Endothelial cell of umbilical vein (primary cell): ENCODE measurements at regions not wholly inside any gene's neighbourhood (a gene's known extent, or its start where the extent isn't known, plus 50 kb on each side); places are given as distances from the start of the nearest gene placed in this dataset.

Experiments
- BruUV-seq: library from RNA; stranded (reverse); fragments of 400-500 nt; replicated peaks from 2 replicates; lab custom pipeline; 2021; lab: Mats Ljungman, UMichigan
- CTCF ChIA-PET: fragments of 300-600, 350-600 bp; sonication (Branson Sonifier 250); formaldehyde crosslinking; loops from one replicate; lab custom pipeline; 2021; ENCODE audit warnings: antibody characterized with exemption, inconsistent platforms; lab: Charles Lee
- POLR2A ChIA-PET: fragments of 300-600, 350-600 bp; sonication (Branson Sonifier 250); formaldehyde crosslinking; loops from one replicate; lab custom pipeline; 2021; ENCODE audit warnings: antibody characterized with exemption, inconsistent platforms; lab: Charles Lee
- DNase-seq: peaks from one replicate; pipeline ENCODE4 v3.0.0-alpha.2; 2011; ENCODE audit warnings: low read depth, low spot score
- FAIRE-seq: peaks from 2 replicates; lab custom pipeline; 2011; peaks lifted over from hg19 to GRCh38; lab: Jason Lieb, UNC
- H2AFZ ChIP-seq: 2 replicates; pipeline ENCODE4 v1.6.0; 2012; ENCODE audit warnings: low read depth, low read length, control low read depth, inconsistent platforms
- H3K27ac ChIP-seq: 2 replicates; pipeline ENCODE4 v1.5.1; 2011; ENCODE audit warnings: low read depth, mild to moderate bottlenecking, control low read depth, low read length, moderate library complexity; ENCODE audit not compliant: insufficient read depth
- H3K27me3 ChIP-seq, 2 experiments: 2 replicates each; pipeline versions ENCODE4 v1.6.0 to v1.6.1; 2011; ENCODE audit warnings: low read length in 2 of 2, mixed read lengths in 1 of 2; ENCODE audit not compliant: control insufficient read depth in 2 of 2, insufficient read depth in 2 of 2
- H3K36me3 ChIP-seq, 2 experiments: 2 replicates in 1 of 2; 3 replicates in 1 of 2; pipeline ENCODE4 v1.5.1; 2011; ENCODE audit warnings: low read length in 2 of 2, mild to moderate bottlenecking in 1 of 2, moderate library complexity in 1 of 2; ENCODE audit not compliant: control insufficient read depth in 2 of 2, insufficient read depth in 2 of 2; ENCODE audit errors: extremely low read depth in 1 of 2
- H3K4me1 ChIP-seq: 3 replicates; pipeline ENCODE4 v1.5.1; 2011; ENCODE audit warnings: mild to moderate bottlenecking, low read length; ENCODE audit not compliant: control insufficient read depth, insufficient read depth; ENCODE audit errors: extremely low read depth
- H3K4me2 ChIP-seq: 2 replicates; pipeline ENCODE4 v1.6.1; 2011; ENCODE audit warnings: low read length, control low read depth, mixed read lengths; ENCODE audit not compliant: insufficient read depth
- H3K4me3 ChIP-seq, 3 experiments: fragments of 200-600 bp in 1 of 3; sonication (generic), shearing (Covaris generic) in 1 of 3; replicated peaks in 1 of 3; 2 replicates each; pipeline ENCODE4 v1.5.1; 2011 to 2016; ENCODE audit warnings: control low read depth in 3 of 3, low read length in 3 of 3, mild to moderate bottlenecking in 2 of 3, inconsistent platforms in 1 of 3, low read depth in 1 of 3, moderate library complexity in 1 of 3; ENCODE audit not compliant: insufficient read depth in 1 of 3
- H3K79me2 ChIP-seq: 2 replicates; pipeline ENCODE4 v1.6.0; 2012; ENCODE audit warnings: low read length, inconsistent platforms; ENCODE audit not compliant: control insufficient read depth, insufficient read depth
- H3K9ac ChIP-seq: replicated peaks from 2 replicates; pipeline ENCODE3; 2011; ENCODE audit warnings: low read length, control low read depth; ENCODE audit not compliant: insufficient read depth; ENCODE audit errors: extremely low read depth
- H3K9me1 ChIP-seq: replicated peaks from 3 replicates; pipeline ENCODE4 v1.6.0; 2011; ENCODE audit warnings: mild to moderate bottlenecking, low read length; ENCODE audit not compliant: control insufficient read depth, insufficient read depth; ENCODE audit errors: extremely low read depth
- H3K9me3 ChIP-seq: replicated peaks from 2 replicates; pipeline ENCODE4 v1.5.1; 2012; ENCODE audit warnings: low read length, inconsistent platforms; ENCODE audit not compliant: control insufficient read depth, insufficient read depth
- H4K20me1 ChIP-seq: replicated peaks from 2 replicates; pipeline ENCODE3; 2011; ENCODE audit warnings: mild to moderate bottlenecking, low read length; ENCODE audit not compliant: control insufficient read depth, insufficient read depth; ENCODE audit errors: extremely low read depth
- CTCF ChIP-seq, 2 donors: IDR thresholded peaks; 1 replicate in 1 of 2; 2 replicates in 1 of 2; pipeline ENCODE4 v1.5.1; 2011; ENCODE audit warnings: low read length in 2 of 2, mild to moderate bottlenecking in 2 of 2, moderate library complexity in 2 of 2, control low read depth in 1 of 2, inconsistent platforms in 1 of 2, low read depth in 1 of 2; ENCODE audit not compliant: insufficient read depth in 1 of 2; ENCODE audit errors: extremely low read depth in 1 of 2
- EZH2 ChIP-seq: IDR thresholded peaks from 2 replicates; pipeline ENCODE4 v1.6.1; 2012; ENCODE audit warnings: borderline replicate concordance, low read depth, mild to moderate bottlenecking, moderate library complexity, low read length, inconsistent platforms; ENCODE audit not compliant: severe bottlenecking
- FOS ChIP-seq: IDR thresholded peaks from 2 replicates; pipeline ENCODE4 v1.6.1; 2011; ENCODE audit warnings: mild to moderate bottlenecking, low read length, moderate library complexity, borderline replicate concordance; ENCODE audit not compliant: insufficient read depth
- GATA2 ChIP-seq: IDR thresholded peaks from 2 replicates; pipeline ENCODE4 v1.7.0; 2011; ENCODE audit warnings: low read depth, mild to moderate bottlenecking, moderate library complexity, mixed read lengths, low read length; ENCODE audit not compliant: insufficient read length, insufficient read depth
- JUN ChIP-seq: IDR thresholded peaks from 2 replicates; pipeline ENCODE4 v1.6.1; 2011; ENCODE audit warnings: borderline replicate concordance, low read depth; ENCODE audit not compliant: insufficient read length, insufficient read depth
- MAX ChIP-seq: IDR thresholded peaks from 2 replicates; pipeline ENCODE4 v1.6.1; 2011; ENCODE audit not compliant: insufficient read depth, insufficient read length
- MYC ChIP-seq: IDR thresholded peaks from one replicate; pipeline ENCODE4 v1.6.1; 2011; ENCODE audit warnings: mild to moderate bottlenecking, low read depth, low read length
- POLR2A ChIP-seq: IDR thresholded peaks from 2 replicates; pipeline ENCODE4 v1.6.1; 2012; ENCODE audit warnings: low read depth, mild to moderate bottlenecking, control low read depth, low read length
- POLR2AphosphoS5 ChIP-seq: IDR thresholded peaks from 2 replicates; pipeline ENCODE4 v1.6.1; 2012; ENCODE audit warnings: low read depth, mild to moderate bottlenecking, control low read depth, low read length, moderate library complexity; ENCODE audit not compliant: insufficient read depth
- dilution Hi-C: fragments of 300-500 bp; cut with MboI; formaldehyde crosslinking; loops from one replicate; pipeline ENCODE4 v1.15.0; 2019; ENCODE audit warnings: low sequenced_read_pairs; ENCODE audit not compliant: extremely low pct_ligation_motif_present
- intact Hi-C: fragments of 100-400 bp; cut with micrococcal nuclease; formaldehyde crosslinking; loops from one replicate; pipeline ENCODE4 v1.10.0; 2022

- no peak overlapping the region for H3K9ac ChIP-seq
- intact Hi-C loops (loop anchor here (1.0 to 5.0 kb wide), 2 partner anchors 171 to 319 kb away; partner anchors contain the start of genes MRPS6 and SLC5A3), dilution Hi-C loops (no loop called here)
- FAIRE-seq (no peak), DNase-seq (no peak)
- no peaks in the 10 kb centered on the region for H3K79me2 ChIP-seq
- no peaks in the 10 kb centered on the region for H3K36me3 ChIP-seq
- no peak overlapping the region for H3K4me2 ChIP-seq
- no peak overlapping the region for H2AFZ ChIP-seq
- ChIA-PET POLR2A (no interaction called here), CTCF (interaction anchor here (1.2 to 8.0 kb wide), 4 partner anchors 8 to 320 kb away, joined by 3 to 136 read pairs (median 14); no protein-coding TSS in a partner anchor)
- H3K9me1 ChIP-seq, result no peaks in the 10 kb centered on the region
- H4K20me1 ChIP-seq, result no peaks in the 10 kb centered on the region
- H3K4me3 ChIP-seq, result no peak overlapping the region
- H3K27me3 ChIP-seq, result peaks cover 2 to 5% of the 10 kb centered on the region in 2 experiments
- H3K9me3 ChIP-seq, result no peaks in the 10 kb centered on the region
- no TSS peak for BruUV-seq
- no peak overlapping the region for H3K27ac ChIP-seq
- H3K4me1 ChIP-seq, result no peaks in the 10 kb centered on the region
- TF ChIP-seq JUN (no peak), EZH2 (no peak), POLR2A (no peak), GATA2 (no peak), CTCF (IDR thresholded peaks at IDR 0.05; ENCODE audit: extremely low read depth in 1 of 2, insufficient read depth in 1 of 2, low read depth in 1 of 2, low read length in 2 of 2) (no peak), POLR2AphosphoS5 (no peak), FOS (no peak), MYC (no peak), MAX (no peak)
Observed at GRCh38 chr21:34242973-34243372, 120.8 kb upstream of the KCNE2 start.
